HL-60 (cell line): ENCODE measurements at regions not wholly inside any gene's neighbourhood (a gene's known extent, or its start where the extent isn't known, plus 50 kb on each side); places are given as distances from the start of the nearest gene placed in this dataset.
A peak's percentile ranks its signal among the peaks of the same experiment; 100 is the strongest.

Experiments used
- DNase-seq, 2 experiments: peaks; one replicate each; pipeline ENCODE4 v3.0.0-alpha.2; 2010 to 2020; ENCODE audit warnings: low read depth in 1 of 2, low spot score in 1 of 2
- H3K27ac ChIP-seq: fragments of 250-450 bp; sonication (Bioruptor Pico); replicated peaks from 2 replicates; pipeline ENCODE4 v1.5.1; 2020; ENCODE audit warnings: mild to moderate bottlenecking, moderate library complexity
- H3K27me3 ChIP-seq: fragments of 250-450 bp; sonication (Bioruptor Pico); 2 replicates; pipeline ENCODE4 v1.5.1; 2021; ENCODE audit warnings: mild to moderate bottlenecking, moderate library complexity; ENCODE audit not compliant: insufficient read depth, poor library complexity, severe bottlenecking
- H3K4me3 ChIP-seq: replicated peaks from 2 replicates; pipeline ENCODE4 v1.5.1; 2011; ENCODE audit warnings: mild to moderate bottlenecking, control low read depth, low read length; ENCODE audit not compliant: insufficient read depth
- GABPA ChIP-seq: IDR thresholded peaks from 2 replicates; pipeline ENCODE4 v1.6.1; 2012; ENCODE audit warnings: low read depth
- POLR2AphosphoS5 ChIP-seq: IDR thresholded peaks from 2 replicates; pipeline ENCODE4 v1.6.1; 2012; ENCODE audit warnings: low read depth
- SPI1 ChIP-seq: IDR thresholded peaks from 2 replicates; pipeline ENCODE4 v1.6.1; 2012; ENCODE audit warnings: low read depth, mild to moderate bottlenecking, borderline replicate concordance
- TF ChIP-seq, protein P1 (sequence below): IDR thresholded peaks from one replicate; pipeline ENCODE4 v1.5.1; 2011; ENCODE audit warnings: low read length, control low read depth, inconsistent platforms; ENCODE audit not compliant: insufficient read depth
- TF ChIP-seq, protein P2 (sequence below): IDR thresholded peaks from 2 replicates; pipeline ENCODE4 v1.6.1; 2012; ENCODE audit warnings: low read depth; ENCODE audit not compliant: insufficient replicate concordance

DNA sequence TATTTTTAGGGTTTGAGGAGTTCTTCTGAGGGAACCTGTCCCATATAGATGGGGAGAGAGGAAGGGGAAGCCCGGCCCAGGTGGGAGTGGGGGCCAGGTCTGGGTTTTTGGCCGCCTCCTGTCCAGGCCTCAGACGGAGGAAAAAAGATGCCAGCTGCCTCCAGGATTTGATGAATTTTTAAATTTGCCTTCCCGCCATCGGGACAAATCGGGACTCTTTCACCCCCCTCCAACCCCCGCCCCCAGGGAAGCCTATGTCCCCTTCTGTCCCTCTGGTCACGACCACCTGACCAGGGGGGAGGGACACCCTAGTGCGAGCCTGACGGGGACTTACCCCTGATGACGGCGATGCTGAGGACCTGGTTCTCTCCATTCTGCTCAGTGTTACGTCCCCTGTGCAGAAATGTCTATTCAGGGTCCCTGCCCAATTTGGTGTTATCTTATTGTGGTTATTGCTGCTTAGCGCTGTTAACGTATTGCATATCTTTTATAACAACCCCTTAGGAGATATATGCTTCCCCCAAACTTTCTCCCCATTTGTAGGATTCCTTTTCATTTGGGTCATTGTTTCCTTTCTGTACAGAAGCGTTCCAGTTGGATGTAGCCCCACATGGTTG, 115.9 kb upstream of the GRK3 start:
- H3K27me3 ChIP-seq, result no peaks in the 10 kb centered on the region
- peak overlapping the region; percentile 77 for H3K4me3 ChIP-seq
- no peak for DNase-seq
- TF ChIP-seq SPI1 (peak; percentile 56; the same call in 1 of the 2 replicates), GABPA (no peak), POLR2AphosphoS5 (no peak)
- TF ChIP-seq, protein P1, sequence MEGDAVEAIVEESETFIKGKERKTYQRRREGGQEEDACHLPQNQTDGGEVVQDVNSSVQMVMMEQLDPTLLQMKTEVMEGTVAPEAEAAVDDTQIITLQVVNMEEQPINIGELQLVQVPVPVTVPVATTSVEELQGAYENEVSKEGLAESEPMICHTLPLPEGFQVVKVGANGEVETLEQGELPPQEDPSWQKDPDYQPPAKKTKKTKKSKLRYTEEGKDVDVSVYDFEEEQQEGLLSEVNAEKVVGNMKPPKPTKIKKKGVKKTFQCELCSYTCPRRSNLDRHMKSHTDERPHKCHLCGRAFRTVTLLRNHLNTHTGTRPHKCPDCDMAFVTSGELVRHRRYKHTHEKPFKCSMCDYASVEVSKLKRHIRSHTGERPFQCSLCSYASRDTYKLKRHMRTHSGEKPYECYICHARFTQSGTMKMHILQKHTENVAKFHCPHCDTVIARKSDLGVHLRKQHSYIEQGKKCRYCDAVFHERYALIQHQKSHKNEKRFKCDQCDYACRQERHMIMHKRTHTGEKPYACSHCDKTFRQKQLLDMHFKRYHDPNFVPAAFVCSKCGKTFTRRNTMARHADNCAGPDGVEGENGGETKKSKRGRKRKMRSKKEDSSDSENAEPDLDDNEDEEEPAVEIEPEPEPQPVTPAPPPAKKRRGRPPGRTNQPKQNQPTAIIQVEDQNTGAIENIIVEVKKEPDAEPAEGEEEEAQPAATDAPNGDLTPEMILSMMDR, result no peak
- H3K27ac ChIP-seq, result peak overlapping the region; percentile 67

DNA sequence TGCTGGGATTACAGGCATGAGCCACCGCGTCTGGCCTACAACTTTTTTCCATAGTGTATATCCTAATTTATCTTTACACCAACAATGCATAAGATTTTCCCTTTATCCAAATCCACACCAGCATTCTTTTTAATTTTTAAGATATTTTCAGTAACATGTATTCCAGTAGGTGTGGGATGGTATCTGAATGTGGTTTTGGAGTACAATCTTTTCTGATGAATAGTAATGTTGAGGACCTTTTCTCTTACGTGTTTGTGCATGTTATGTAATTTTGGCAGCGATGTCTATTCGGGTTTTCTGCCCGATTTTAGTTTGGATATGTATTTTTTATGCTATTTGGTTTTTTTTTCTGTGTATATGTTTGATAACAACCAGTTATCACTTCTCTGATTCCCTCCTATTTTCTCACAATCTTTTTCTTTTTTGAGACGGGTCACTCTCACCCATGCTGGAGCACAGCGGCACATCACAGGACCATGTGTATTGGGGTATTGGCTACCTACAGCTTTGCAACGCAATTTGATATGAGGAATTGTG, 114.6 kb upstream of the GRK3 start:
- no peak for TF ChIP-seq POLR2AphosphoS5
- TF ChIP-seq, protein P1, result no peak
- TF ChIP-seq, protein P2, sequence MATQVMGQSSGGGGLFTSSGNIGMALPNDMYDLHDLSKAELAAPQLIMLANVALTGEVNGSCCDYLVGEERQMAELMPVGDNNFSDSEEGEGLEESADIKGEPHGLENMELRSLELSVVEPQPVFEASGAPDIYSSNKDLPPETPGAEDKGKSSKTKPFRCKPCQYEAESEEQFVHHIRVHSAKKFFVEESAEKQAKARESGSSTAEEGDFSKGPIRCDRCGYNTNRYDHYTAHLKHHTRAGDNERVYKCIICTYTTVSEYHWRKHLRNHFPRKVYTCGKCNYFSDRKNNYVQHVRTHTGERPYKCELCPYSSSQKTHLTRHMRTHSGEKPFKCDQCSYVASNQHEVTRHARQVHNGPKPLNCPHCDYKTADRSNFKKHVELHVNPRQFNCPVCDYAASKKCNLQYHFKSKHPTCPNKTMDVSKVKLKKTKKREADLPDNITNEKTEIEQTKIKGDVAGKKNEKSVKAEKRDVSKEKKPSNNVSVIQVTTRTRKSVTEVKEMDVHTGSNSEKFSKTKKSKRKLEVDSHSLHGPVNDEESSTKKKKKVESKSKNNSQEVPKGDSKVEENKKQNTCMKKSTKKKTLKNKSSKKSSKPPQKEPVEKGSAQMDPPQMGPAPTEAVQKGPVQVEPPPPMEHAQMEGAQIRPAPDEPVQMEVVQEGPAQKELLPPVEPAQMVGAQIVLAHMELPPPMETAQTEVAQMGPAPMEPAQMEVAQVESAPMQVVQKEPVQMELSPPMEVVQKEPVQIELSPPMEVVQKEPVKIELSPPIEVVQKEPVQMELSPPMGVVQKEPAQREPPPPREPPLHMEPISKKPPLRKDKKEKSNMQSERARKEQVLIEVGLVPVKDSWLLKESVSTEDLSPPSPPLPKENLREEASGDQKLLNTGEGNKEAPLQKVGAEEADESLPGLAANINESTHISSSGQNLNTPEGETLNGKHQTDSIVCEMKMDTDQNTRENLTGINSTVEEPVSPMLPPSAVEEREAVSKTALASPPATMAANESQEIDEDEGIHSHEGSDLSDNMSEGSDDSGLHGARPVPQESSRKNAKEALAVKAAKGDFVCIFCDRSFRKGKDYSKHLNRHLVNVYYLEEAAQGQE, result no peak
- TF ChIP-seq SPI1, result no peak
- no peak for TF ChIP-seq GABPA
- no peak for DNase-seq
- Histone ChIP-seq H3K4me3 (peak overlapping the region; percentile 77), H3K27ac (no peak overlapping the region; the same call in 1 of the 2 replicates), H3K27me3 (no peaks in the 10 kb centered on the region)

DNA sequence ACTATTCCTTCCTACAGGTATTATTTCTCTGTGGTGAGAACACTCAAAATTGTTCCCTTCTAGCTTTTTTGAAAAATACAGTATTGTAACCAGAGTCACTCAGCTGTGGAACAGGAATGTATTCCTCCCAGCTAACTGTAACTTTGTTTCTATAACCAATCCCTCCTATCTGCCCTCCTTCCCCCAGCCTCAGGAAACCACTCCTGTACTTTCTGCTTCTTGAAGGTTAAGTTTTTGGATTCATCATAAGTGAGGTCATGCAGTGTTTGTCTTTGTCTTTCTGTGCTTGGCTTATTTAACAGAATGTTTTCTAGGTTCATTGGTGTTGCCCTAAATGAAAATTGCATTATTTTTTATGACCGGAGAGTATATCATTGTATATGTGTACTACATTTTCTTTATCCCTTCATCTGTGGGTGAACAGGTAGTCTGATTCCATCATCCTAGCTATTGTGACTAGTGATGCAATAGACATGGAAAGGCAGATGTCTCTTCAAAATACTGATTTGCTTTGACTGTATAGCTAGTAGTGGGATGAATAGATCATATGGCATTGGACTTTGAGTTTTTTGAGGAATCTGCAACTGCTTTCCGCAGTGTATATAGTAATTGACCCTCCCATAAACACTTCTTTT, 112.9 kb upstream of the GRK3 start:
- H3K4me3 ChIP-seq, result no peak overlapping the region
- H3K27me3 ChIP-seq, result no peaks in the 10 kb centered on the region
- no peak overlapping the region for H3K27ac ChIP-seq
- no peak for TF ChIP-seq SPI1
- TF ChIP-seq GABPA, result no peak
- no peak for TF ChIP-seq POLR2AphosphoS5
- TF ChIP-seq, protein P1, result no peak
- TF ChIP-seq, protein P2, result no peak
- DNase-seq, result no peak
